ENCODE measurements at regions not wholly inside any gene's neighbourhood (a gene's known extent, or its start where the extent isn't known, plus 50 kb on each side); places are given as distances from the start of the nearest gene placed in this dataset.

DNA sequence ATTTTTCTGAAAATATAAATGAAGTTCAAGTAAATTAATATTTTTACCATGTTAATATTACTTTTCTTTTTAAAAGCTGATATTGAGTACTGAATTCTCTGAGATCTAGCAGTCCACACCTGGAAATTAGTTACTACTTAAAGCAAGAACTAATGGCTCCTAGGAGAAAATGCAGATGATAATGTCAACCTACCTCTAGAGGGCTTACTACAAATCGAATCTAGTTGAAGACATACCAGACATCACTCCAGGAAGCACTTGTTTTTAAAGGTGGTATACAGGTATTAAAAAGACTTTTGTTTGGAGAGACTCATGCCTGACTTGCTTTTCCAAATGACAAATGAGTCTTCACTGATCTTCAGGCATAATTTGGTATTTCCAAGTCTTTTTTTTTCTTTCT is 516.4 kb upstream of the BOD1L1 start:
- TF ChIP-seq, protein P1, sequence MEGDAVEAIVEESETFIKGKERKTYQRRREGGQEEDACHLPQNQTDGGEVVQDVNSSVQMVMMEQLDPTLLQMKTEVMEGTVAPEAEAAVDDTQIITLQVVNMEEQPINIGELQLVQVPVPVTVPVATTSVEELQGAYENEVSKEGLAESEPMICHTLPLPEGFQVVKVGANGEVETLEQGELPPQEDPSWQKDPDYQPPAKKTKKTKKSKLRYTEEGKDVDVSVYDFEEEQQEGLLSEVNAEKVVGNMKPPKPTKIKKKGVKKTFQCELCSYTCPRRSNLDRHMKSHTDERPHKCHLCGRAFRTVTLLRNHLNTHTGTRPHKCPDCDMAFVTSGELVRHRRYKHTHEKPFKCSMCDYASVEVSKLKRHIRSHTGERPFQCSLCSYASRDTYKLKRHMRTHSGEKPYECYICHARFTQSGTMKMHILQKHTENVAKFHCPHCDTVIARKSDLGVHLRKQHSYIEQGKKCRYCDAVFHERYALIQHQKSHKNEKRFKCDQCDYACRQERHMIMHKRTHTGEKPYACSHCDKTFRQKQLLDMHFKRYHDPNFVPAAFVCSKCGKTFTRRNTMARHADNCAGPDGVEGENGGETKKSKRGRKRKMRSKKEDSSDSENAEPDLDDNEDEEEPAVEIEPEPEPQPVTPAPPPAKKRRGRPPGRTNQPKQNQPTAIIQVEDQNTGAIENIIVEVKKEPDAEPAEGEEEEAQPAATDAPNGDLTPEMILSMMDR (IDR thresholded peaks at IDR 0.05; ENCODE audit: low read length): peak; percentile 26
- TF ChIP-seq EZH2 (optimal IDR thresholded peaks at IDR 0.05; ENCODE audit: low read depth, low read length): no peak

Data from MM.1S (cell line).